ENCODE measurements at regions not wholly inside any gene's neighbourhood (a gene's known extent, or its start where the extent isn't known, plus 50 kb on each side); places are given as distances from the start of the nearest gene placed in this dataset.

DNA sequence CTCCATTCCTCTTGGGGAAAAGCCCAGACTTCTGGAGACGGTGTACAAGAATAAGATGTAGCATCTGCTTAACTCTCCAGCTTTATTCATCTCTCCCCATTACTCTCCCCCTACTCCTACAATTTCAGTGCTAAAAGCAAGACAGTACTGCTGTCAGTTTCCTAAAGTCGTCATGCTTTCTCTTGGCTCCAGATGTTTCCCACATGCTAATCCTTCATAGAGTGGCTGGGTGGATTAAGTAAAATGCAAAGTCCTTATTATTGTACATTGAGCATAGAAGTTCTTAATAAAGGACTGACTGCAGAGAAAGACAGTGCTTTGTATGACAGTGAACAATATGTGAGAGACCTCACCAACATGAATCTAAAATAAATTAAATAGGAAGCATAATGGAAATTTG, 142.2 kb upstream of the UBASH3B start:
- H3K36me3 Mint-ChIP-seq: no peaks in the 10 kb centered on the region
- peaks cover 0 to 8% (median 4%) of the 10 kb centered on the region in 3 donors for H3K27me3 Mint-ChIP-seq
- H3K4me1 Mint-ChIP-seq: no peaks in the 10 kb centered on the region
- H3K9me3 Mint-ChIP-seq: no peaks in the 10 kb centered on the region
- ATAC-seq (ENCODE audit: low read depth in 2 of 2) (no peak), DNase-seq (no peak)
- H3K4me3 Mint-ChIP-seq: no peak overlapping the region
- H3K27ac Mint-ChIP-seq: no peak overlapping the region

GRCh38 chr11:122512688-122513087, 142.8 kb upstream of the UBASH3B start:
- DNase-seq: no peak
- H3K27me3 Mint-ChIP-seq: peaks cover 2 to 9% (median 2%) of the 10 kb centered on the region in 3 donors
- no peak overlapping the region for H3K4me3 Mint-ChIP-seq
- ATAC-seq (ENCODE audit: low read depth in 2 of 2): no peak
- H3K36me3 Mint-ChIP-seq: no peaks in the 10 kb centered on the region
- no peaks in the 10 kb centered on the region for H3K4me1 Mint-ChIP-seq
- H3K27ac Mint-ChIP-seq: no peak overlapping the region
- no peaks in the 10 kb centered on the region for H3K9me3 Mint-ChIP-seq

DNA sequence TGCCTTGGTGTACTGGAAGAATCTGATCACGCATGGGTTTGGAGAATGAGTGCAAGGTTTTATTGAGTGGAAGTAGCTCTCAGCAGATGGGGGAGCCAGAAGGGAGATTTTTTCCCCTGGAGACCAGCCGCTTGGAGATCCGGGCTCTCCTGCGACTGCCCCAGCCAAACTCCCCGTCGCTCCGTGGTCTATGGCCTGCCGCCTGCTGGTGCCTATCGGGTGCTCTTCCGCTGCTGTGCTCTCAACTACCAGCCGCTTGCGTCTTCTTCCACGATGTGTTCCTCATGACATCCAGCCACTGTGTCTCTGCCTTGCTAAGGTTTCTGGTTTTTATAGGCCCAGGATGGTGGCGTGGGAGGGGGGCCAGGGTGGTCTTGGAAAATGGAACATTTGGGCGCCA, 145.6 kb upstream of the UBASH3B start:
- Mint-ChIP-seq H3K36me3 (no peaks in the 10 kb centered on the region), H3K4me3 (no peak overlapping the region), H3K9me3 (no peaks in the 10 kb centered on the region), H3K27ac (no peak overlapping the region), H3K4me1 (no peaks in the 10 kb centered on the region), H3K27me3 (peaks cover 19 to 29% (median 29%) of the 10 kb centered on the region in 3 donors)
- no peak for ATAC-seq (ENCODE audit: low read depth in 2 of 2)
- no peak for DNase-seq

DNA sequence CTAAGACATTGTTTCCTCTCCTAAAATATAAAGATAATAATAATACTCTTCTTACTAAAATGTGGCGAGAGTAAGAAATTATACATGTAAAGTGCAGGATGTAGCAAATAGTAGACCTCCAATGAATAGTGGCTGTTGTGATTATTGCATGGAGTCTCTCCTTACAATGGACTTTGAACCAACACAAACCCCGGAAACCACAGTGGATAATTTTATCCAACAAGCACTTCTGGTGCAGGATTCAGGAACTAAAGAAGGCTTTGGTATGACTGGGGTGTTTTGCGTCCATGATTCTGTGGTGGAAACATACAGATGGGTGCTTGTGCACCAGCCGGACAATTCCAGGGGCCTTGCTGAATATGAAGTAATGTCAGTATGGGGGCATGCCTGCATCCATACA, 146.4 kb upstream of the UBASH3B start:
- no peak for ATAC-seq (ENCODE audit: low read depth in 2 of 2)
- peaks cover 19 to 31% (median 29%) of the 10 kb centered on the region in 3 donors for H3K27me3 Mint-ChIP-seq
- no peaks in the 10 kb centered on the region for H3K4me1 Mint-ChIP-seq
- no peak for DNase-seq
- H3K4me3 Mint-ChIP-seq: no peak overlapping the region
- H3K27ac Mint-ChIP-seq: no peak overlapping the region
- no peaks in the 10 kb centered on the region for H3K9me3 Mint-ChIP-seq
- no peaks in the 10 kb centered on the region for H3K36me3 Mint-ChIP-seq

GRCh38 chr11:122505304-122506006, 150.1 kb upstream of the UBASH3B start:
- Mint-ChIP-seq H3K9me3 (peaks cover 0 to 4% (median 0%) of the 10 kb centered on the region in 7 donors), H3K4me1 (no peaks in the 10 kb centered on the region), H3K27me3 (peaks cover 19 to 42% (median 40%) of the 10 kb centered on the region in 3 donors), H3K27ac (no peak overlapping the region), H3K36me3 (no peaks in the 10 kb centered on the region), H3K4me3 (no peak overlapping the region)
- DNase-seq: peak; percentile 21
- ATAC-seq (ENCODE audit: low read depth in 2 of 2): no peak

DNA sequence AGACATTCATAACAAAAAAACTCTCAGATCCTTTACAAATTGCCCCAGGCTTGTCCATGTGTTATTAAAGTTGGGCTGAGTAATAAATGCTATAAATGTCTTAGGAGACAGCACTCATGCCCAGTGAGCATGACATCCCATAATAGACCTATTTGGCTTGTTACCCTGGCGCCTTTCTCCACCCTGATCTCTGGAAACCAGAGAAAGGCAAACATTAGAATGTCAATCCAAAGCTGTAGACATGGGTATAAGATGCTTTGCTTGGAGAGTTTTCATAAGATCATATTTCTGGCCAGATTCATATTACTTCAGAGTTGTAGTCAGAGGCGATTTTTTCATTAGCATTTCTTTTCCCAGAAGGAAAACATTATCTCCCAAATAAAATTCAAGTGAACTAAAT, 161.3 kb upstream of the UBASH3B start:
- no peak for ATAC-seq (ENCODE audit: low read depth in 2 of 2)
- Mint-ChIP-seq H3K27me3 (peaks cover 0 to 10% (median 0%) of the 10 kb centered on the region in 3 donors), H3K9me3 (peaks cover 0 to 5% (median 3%) of the 10 kb centered on the region in 7 donors), H3K36me3 (no peaks in the 10 kb centered on the region), H3K4me1 (no peaks in the 10 kb centered on the region), H3K27ac (no peak overlapping the region), H3K4me3 (no peak overlapping the region)
- no peak for DNase-seq

GRCh38 chr11:122491509-122491908, 164.0 kb upstream of the UBASH3B start:
- ATAC-seq (ENCODE audit: low read depth in 2 of 2) (no peak), DNase-seq (no peak)
- Mint-ChIP-seq H3K9me3 (peaks cover 0 to 2% (median 0%) of the 10 kb centered on the region in 7 donors), H3K4me3 (no peak overlapping the region), H3K4me1 (no peaks in the 10 kb centered on the region), H3K36me3 (no peaks in the 10 kb centered on the region), H3K27ac (no peak overlapping the region), H3K27me3 (peaks cover 0 to 7% (median 6%) of the 10 kb centered on the region in 3 donors)

GRCh38 chr11:122488892-122489706, 166.4 kb upstream of the UBASH3B start:
- H3K4me1 Mint-ChIP-seq: no peaks in the 10 kb centered on the region
- H3K9me3 Mint-ChIP-seq: peaks cover 0 to 6% (median 2%) of the 10 kb centered on the region in 7 donors
- H3K36me3 Mint-ChIP-seq: no peaks in the 10 kb centered on the region
- no peak overlapping the region for H3K4me3 Mint-ChIP-seq
- ATAC-seq (ENCODE audit: low read depth in 2 of 2) (no peak), DNase-seq (no peak)
- peaks cover 0 to 6% (median 5%) of the 10 kb centered on the region in 3 donors for H3K27me3 Mint-ChIP-seq
- no peak overlapping the region for H3K27ac Mint-ChIP-seq

DNA sequence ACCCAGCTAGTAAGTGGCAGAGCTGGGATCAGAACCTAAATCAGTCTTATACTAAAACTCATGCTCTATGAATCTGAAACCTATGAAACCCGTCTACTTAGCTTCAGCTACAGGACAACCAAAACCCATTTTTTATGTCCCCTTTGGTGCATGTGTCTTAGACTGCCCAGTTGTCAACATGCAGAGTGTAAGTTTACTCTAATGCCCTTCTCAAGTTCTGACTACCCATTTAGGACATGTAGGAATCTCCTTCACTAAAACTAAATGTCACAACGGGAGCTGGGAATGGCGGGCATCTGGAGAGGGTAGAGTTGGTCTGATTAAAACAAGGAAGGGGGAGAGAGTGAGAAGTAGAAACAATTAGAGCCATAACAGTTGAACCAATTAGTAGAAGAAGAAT, 167.9 kb upstream of the UBASH3B start:
- H3K27me3 Mint-ChIP-seq: peaks cover 0 to 10% (median 0%) of the 10 kb centered on the region in 3 donors
- DNase-seq: no peak
- H3K4me3 Mint-ChIP-seq: no peak overlapping the region
- ATAC-seq (ENCODE audit: low read depth in 2 of 2): no peak
- H3K36me3 Mint-ChIP-seq: peaks cover 0 to 7% of the 10 kb centered on the region in 2 donors
- peaks cover 9 to 18% (median 14%) of the 10 kb centered on the region in 7 donors for H3K9me3 Mint-ChIP-seq
- no peaks in the 10 kb centered on the region for H3K4me1 Mint-ChIP-seq
- H3K27ac Mint-ChIP-seq: no peak overlapping the region

DNA sequence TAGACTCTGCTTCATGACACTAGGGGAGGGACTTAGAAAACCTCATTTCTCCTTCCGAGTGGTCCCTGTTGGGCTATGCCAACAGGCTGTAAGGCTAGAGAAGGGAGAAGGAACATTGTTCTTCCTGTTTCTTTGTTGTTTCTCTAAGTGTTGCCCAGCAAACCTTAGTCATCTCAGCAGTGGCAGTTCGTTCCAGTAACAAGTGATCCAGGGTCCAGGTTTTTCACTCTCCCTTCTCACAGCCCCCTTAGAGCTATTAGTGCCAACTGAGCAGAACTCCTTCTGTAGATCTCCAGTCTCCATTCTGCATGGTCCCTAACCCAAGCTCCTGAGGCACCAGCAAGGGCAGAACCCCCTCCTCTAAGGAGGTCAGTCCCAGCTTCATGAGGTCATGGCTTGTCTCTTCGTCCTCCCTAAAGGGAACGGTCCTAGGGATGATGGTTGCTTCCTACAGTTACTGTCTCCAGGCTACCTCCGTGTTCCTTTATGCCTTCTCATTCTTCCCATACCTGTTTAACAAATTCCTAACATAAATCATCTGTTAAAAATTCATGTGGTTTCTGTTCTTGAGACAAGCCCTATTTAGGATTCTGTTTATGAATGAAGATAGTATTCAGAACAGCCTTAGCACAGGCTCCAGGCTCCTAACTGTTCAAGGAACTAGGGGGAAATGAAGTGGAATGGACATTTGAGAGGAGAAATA, 168.6 kb upstream of the UBASH3B start:
- no peak for DNase-seq
- Mint-ChIP-seq H3K27me3 (peaks cover 0 to 10% (median 0%) of the 10 kb centered on the region in 3 donors), H3K36me3 (peaks cover 0 to 7% of the 10 kb centered on the region in 2 donors), H3K27ac (no peak overlapping the region), H3K4me3 (no peak overlapping the region), H3K4me1 (no peaks in the 10 kb centered on the region), H3K9me3 (peaks cover 9 to 22% (median 17%) of the 10 kb centered on the region in 7 donors)
- no peak for ATAC-seq (ENCODE audit: low read depth in 2 of 2)

DNA sequence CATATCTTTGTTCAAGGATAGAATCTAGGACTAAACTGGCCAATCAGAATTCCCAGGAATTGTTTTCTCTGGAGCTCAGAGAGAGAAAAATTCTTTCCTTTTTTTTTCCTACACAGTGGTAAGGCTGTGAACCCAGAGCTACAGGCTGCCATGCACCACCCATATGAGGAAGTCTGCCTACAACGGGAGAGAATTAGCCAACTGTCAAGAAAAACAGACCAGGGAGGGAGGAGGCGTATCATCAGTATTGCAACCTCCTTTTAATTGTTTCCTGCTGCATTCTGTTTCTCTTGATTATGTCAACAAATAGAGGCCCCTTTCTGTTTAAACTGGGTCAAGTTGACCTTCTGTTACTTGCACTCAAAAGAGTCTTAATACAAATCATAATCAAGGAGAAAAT, 176.5 kb upstream of the UBASH3B start:
- Mint-ChIP-seq H3K9me3 (peaks cover 6 to 34% (median 17%) of the 10 kb centered on the region in 7 donors), H3K27ac (no peak overlapping the region), H3K4me3 (no peak overlapping the region), H3K36me3 (peaks cover 0 to 7% of the 10 kb centered on the region in 2 donors), H3K4me1 (no peaks in the 10 kb centered on the region), H3K27me3 (peaks cover 0 to 11% (median 10%) of the 10 kb centered on the region in 3 donors)
- ATAC-seq (ENCODE audit: low read depth in 2 of 2) (no peak), DNase-seq (no peak)

GRCh38 chr11:122468965-122469364, 186.6 kb upstream of the UBASH3B start:
- peaks cover 0 to 20% (median 9%) of the 10 kb centered on the region in 7 donors for H3K9me3 Mint-ChIP-seq
- peaks cover 0 to 11% (median 8%) of the 10 kb centered on the region in 3 donors for H3K27me3 Mint-ChIP-seq
- H3K4me1 Mint-ChIP-seq: no peaks in the 10 kb centered on the region
- no peak overlapping the region for H3K4me3 Mint-ChIP-seq
- DNase-seq (no peak), ATAC-seq (ENCODE audit: low read depth in 2 of 2) (no peak)
- H3K36me3 Mint-ChIP-seq: no peaks in the 10 kb centered on the region
- H3K27ac Mint-ChIP-seq: no peak overlapping the region

- Mint-ChIP-seq H3K27ac (no peak overlapping the region), H3K36me3 (peaks cover 0 to 7% of the 10 kb centered on the region in 2 donors), H3K27me3 (peaks cover 0 to 9% (median 4%) of the 10 kb centered on the region in 3 donors), H3K4me1 (no peaks in the 10 kb centered on the region), H3K9me3 (peaks cover 6 to 53% (median 27%) of the 10 kb centered on the region in 7 donors), H3K4me3 (no peak overlapping the region)
- ATAC-seq (ENCODE audit: low read depth in 2 of 2) (no peak), DNase-seq (no peak)
Observed at GRCh38 chr11:122463530-122463929, 192.0 kb upstream of the UBASH3B start.
